ENCODE measurements at regions not wholly inside any gene's neighbourhood (a gene's known extent, or its start where the extent isn't known, plus 50 kb on each side); places are given as distances from the start of the nearest gene placed in this dataset.
"Not testable (repeated sequence)": the region's sequence is repeated elsewhere in the genome, so short reads cannot be mapped to it uniquely, and the experiment has no call there.

DNA sequence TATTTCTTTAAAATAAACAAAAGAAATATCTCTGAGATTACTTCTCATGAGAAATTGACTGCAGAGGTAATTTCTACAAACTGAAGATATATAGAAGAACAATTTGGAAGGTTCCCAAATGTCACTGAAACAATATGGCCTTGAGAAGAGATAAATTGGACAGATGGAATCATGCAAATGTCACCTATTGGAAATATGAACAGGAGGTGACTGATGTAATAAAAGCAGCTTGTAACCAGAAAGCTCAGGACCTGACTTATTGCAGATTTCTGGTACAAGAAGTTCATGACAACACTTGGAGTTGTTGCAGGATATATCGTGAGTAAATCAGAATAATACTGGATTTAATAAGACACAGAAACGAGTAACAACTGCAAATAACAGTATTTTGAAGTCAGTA, 93.3 kb upstream of the TRHDE start:
- Mint-ChIP-seq H3K4me1 (no peaks in the 10 kb centered on the region), H3K4me3 (no peak overlapping the region), H3K36me3 (no peaks in the 10 kb centered on the region), H3K27ac (no peak overlapping the region), H3K9me3 (peaks cover 0 to 1% (median 0%) of the 10 kb centered on the region in 9 donors), H3K27me3 (peaks cover 0 to 3% (median 0%) of the 10 kb centered on the region in 5 donors)
- POLR2A ChIA-PET: no interaction called here
- no peak for DNase-seq
- ATAC-seq: no peak

DNA sequence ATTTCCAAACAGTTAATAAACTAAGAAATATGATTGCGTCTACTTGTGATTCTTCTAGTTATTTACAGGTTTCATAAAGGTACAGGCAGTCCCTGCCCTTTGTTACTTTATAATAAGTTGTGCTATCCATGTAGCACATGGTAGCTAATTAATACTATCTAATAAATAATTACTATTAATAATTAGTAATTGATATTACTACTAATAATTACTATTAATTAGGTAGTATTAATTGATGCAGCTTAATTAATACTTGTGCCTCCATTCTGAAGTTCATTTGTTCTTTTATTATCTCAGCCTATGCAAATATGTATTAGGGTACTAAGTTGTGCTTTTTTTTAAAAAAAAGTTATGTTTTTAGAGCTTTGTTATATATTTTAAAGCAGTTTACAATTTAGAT, 92.3 kb upstream of the TRHDE start:
- H3K27me3 Mint-ChIP-seq: peaks cover 0 to 3% (median 0%) of the 10 kb centered on the region in 5 donors
- H3K4me3 Mint-ChIP-seq: no peak overlapping the region
- H3K27ac Mint-ChIP-seq: no peak overlapping the region
- no peaks in the 10 kb centered on the region for H3K36me3 Mint-ChIP-seq
- POLR2A ChIA-PET: no interaction called here
- no peaks in the 10 kb centered on the region for H3K4me1 Mint-ChIP-seq
- DNase-seq: no peak
- no peak for ATAC-seq
- H3K9me3 Mint-ChIP-seq: no peaks in the 10 kb centered on the region

DNA sequence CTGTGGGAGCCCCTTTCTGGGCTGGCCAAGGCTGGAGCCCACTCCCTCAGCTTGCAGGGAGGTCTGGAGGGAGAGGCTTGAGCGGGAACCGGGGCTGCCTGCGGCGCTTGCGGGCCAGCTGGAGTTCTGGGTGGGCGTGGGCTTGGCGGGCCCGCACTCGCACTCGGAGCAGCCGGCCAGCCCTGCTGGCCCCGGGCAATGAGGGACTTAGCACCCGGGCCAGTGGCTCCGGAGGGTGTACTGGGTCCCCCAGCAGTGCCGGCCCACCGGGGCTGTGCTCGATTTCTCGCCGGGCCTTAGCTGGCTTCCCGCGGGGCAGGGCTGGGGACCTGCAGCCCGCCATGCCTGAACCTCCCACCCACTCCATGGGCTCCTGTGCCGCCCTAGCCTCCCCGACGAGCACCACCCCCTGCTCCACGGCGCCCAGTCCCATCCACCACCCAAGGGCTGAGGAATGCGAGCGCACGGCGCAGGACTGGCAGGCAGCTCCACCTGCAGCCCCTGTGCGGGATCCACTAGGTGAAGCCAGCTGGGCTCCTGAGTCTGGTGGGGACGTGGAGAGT, 87.1 kb upstream of the TRHDE start:
- H3K27ac Mint-ChIP-seq, H3K9me3 Mint-ChIP-seq, H3K4me3 Mint-ChIP-seq, POLR2A ChIA-PET, H3K36me3 Mint-ChIP-seq, ATAC-seq, H3K4me1 Mint-ChIP-seq, H3K27me3 Mint-ChIP-seq, DNase-seq: not testable (repeated sequence)

DNA sequence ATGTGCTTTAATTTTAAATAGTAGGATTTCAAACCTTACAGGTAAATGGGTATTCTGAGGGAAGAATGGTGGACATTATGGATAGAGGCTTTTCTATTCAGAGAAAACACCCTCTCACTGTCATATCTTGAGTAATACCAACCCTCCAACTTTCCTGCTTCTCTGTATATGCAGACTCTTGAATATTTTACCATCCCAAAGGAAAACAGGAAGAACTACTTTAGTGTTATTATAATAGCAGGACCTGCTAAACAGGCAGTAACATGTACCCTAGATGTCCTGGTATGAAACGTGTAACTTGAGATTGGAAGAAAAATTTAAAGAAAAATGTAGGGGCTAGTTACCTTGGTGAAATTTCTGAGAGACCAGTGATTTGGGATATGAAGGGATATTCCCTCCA, 82.9 kb upstream of the TRHDE start:
- Mint-ChIP-seq H3K27ac (no peak overlapping the region), H3K4me1 (no peaks in the 10 kb centered on the region), H3K27me3 (peaks cover 0 to 8% (median 2%) of the 10 kb centered on the region in 5 donors), H3K4me3 (no peak overlapping the region), H3K36me3 (no peaks in the 10 kb centered on the region), H3K9me3 (no peaks in the 10 kb centered on the region)
- DNase-seq (no peak), ATAC-seq (no peak)
- POLR2A ChIA-PET: no interaction called here

DNA sequence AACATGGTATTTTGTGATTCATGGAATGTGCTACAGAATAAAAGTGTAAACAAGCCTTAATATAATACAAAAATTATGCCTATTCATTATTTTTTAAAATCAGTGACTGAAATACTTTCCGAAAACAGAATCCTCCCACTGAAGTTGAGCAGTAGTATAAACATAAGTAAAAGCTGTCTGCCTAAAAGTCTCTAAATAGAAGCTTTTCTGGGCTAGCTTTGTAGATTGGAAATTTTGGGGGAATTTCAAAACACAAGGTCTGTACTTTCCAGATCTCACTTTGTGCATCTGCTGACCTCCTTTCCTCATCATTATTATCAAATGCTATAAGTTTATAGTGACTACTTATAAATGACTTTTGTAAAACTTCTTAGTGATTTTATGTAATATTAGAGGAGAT, 80.4 kb upstream of the TRHDE start:
- H3K4me3 Mint-ChIP-seq: no peak overlapping the region

DNA sequence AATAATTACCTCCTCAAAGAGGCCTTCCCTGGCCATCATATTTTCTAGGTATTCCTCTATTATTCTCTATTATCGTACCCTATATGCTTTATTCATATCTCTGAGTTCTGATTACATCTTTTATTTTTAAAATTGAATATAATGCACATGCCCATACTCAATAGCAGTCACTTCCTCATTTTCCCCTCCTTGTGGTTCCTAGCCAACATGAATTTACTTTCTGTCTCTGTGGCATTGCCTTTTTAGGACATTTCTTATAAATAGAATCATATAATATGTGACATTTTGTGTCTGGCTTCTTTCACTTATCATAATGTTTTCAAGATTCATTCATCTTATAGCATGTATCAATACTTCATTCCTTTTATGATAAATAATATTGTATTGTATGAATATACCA, 74.4 kb upstream of the TRHDE start:
- Mint-ChIP-seq H3K36me3 (no peaks in the 10 kb centered on the region), H3K27ac (no peak overlapping the region), H3K9me3 (peaks cover 0 to 18% (median 6%) of the 10 kb centered on the region in 9 donors), H3K4me1 (no peaks in the 10 kb centered on the region), H3K27me3 (peaks cover 0 to 10% (median 0%) of the 10 kb centered on the region in 5 donors), H3K4me3 (no peak overlapping the region)
- POLR2A ChIA-PET: no interaction called here
- ATAC-seq (no peak), DNase-seq (no peak)

More for the DNA sequence above, 80.4 kb upstream of the TRHDE start:
- Mint-ChIP-seq H3K27ac (no peak overlapping the region), H3K4me1 (no peaks in the 10 kb centered on the region), H3K36me3 (no peaks in the 10 kb centered on the region), H3K9me3 (peaks cover 0 to 7% (median 3%) of the 10 kb centered on the region in 9 donors), H3K27me3 (peaks cover 0 to 8% (median 0%) of the 10 kb centered on the region in 5 donors)
- POLR2A ChIA-PET: no interaction called here
- DNase-seq (no peak), ATAC-seq (no peak)

DNA sequence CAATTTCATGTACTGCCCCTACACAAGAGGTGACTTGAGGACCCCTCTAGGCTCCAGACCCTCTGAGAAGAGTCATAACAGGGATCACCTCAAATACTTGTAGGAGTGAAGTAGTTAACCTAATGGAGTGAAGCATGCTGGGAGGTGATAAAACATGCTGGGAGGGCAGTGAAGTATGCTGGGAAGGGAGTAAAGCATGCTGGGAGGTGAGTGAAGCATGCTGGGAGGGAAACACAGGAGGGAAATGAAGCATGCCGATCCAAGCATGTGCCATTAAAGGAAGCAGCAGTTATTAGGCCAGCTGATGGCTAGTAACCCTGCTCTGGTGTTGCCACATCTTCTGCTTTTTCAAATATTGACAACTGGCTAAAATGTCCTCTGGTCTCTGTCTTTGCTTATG, 70.7 kb upstream of the TRHDE start:
- POLR2A ChIA-PET: no interaction called here
- Mint-ChIP-seq H3K4me3 (no peak overlapping the region), H3K4me1 (no peaks in the 10 kb centered on the region), H3K27ac (no peak overlapping the region), H3K27me3 (peaks cover 0 to 10% (median 0%) of the 10 kb centered on the region in 5 donors), H3K36me3 (no peaks in the 10 kb centered on the region), H3K9me3 (peaks cover 0 to 17% (median 3%) of the 10 kb centered on the region in 9 donors)
- ATAC-seq (no peak), DNase-seq (no peak)

DNA sequence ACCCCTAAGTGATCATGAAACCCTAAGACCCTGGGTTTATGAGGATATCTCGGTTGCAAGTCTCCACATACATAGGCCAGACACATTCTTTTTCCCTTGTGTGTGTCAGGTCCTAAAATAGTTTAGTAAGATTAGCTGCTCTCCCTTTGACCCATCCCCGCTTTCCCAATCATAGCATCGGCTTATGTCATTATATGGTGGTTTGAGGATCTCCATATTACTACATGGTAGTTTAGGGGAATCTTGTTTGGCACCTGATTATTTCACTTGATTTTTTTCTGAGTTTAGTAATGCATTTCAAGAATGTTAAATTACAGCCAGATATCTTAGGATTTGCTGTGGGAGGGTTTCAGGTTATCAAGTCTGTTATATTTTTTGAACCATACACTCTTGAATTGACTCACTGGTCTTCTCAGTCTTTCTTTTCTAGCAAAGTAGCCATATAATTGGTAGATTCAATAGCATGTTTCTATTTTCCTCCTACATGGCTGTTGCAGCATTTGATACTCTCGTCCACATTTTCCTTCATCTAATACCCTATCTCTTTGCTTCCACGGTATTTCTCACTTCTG, 68.3 kb upstream of the TRHDE start:
- DNase-seq: no peak
- Mint-ChIP-seq H3K4me1 (no peaks in the 10 kb centered on the region), H3K36me3 (no peaks in the 10 kb centered on the region), H3K27me3 (peaks cover 0 to 6% (median 0%) of the 10 kb centered on the region in 5 donors), H3K4me3 (no peak overlapping the region), H3K27ac (no peak overlapping the region), H3K9me3 (peaks cover 0 to 10% (median 2%) of the 10 kb centered on the region in 9 donors)
- ATAC-seq: no peak
- POLR2A ChIA-PET: no interaction called here

DNA sequence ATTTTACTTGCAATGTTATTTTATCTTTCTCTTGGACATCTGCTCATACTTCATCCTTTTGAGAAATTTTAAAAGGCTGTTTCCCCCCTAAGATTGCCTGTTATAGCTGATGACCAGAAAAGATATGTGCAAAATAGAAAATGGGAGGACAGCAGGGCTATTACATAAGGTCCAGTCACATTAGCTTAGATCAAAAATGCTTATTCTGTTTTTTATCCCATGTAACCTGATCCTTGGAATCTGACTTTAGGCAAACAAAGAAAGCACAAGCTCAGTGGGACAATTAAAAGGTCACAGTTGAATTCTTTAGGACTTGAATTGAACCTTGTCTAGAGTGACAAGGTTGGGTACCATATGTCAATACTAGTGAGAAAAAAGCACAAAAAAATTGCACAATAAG, 65.1 kb upstream of the TRHDE start:
- ATAC-seq: no peak

DNA sequence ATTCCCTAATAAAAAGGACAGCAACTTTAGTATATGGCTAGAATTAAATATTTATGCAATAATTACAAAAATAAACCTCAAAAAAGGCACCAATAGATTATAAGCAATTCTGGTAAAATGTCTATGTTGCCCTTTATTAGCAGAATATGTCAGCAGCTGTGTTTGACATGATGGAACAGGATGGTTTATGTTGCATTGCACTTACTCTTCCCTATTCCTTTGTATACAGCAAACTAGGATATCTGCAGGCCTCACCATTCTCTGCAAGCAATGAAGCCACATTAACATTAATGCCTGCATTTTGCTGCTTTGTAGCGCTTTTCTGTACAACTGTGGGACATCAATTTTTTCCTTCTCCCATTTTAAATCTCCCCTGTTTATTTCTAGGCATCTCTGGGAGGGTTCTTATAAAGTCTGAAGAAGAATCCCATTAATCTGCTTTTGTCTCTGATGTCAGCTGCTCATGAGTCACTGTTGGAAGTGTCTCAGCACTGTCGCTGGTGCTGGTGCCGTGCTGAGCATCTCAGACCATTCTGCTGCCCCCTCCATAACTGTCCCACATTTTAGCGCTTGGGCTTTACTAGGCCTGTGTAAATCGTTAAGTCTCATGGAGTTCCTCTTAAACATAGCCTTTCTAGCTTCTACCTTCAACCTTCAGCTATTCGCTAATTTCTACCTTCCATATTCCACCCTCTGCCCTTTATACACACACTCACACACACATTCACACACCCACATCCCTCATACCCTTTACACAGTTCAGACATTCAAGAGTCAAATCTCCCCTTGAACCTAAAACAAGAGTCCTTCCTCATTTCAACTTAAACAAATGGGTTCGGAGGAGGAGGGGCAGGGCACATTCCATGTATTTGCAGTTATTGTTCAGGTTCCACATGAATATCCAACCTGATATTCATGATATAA, 64.4 kb upstream of the TRHDE start:
- H3K9me3 Mint-ChIP-seq: peaks cover 0 to 2% (median 0%) of the 10 kb centered on the region in 9 donors
- no peaks in the 10 kb centered on the region for H3K4me1 Mint-ChIP-seq

More for the DNA sequence above, 65.1 kb upstream of the TRHDE start:
- Mint-ChIP-seq H3K27me3 (peaks cover 0 to 9% (median 0%) of the 10 kb centered on the region in 5 donors), H3K4me1 (no peaks in the 10 kb centered on the region), H3K4me3 (no peak overlapping the region), H3K9me3 (peaks cover 0 to 2% (median 0%) of the 10 kb centered on the region in 9 donors), H3K27ac (no peak overlapping the region), H3K36me3 (no peaks in the 10 kb centered on the region)
- POLR2A ChIA-PET: no interaction called here
- DNase-seq: no peak

DNA sequence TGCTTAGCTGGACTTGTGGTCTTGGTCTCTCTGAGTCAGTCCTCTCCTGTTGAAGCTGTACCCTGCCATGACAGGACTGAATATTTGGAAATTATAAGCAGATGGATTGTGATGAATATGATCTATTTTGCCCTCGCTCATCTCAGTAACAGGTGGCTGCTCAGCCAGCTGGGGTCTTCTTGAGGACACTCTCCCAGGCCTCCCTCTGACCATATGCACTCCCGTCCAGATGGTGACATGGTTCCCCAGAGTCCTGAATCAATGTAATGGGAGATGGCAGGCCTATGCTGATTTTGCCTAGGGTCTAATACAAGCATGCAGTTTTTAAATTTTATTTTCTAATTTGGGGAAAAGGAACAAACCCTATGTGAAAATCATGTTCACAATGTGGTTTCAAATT, 63.1 kb upstream of the TRHDE start:
- Mint-ChIP-seq H3K4me3 (no peak overlapping the region), H3K27me3 (peaks cover 0 to 9% (median 0%) of the 10 kb centered on the region in 5 donors), H3K4me1 (no peaks in the 10 kb centered on the region), H3K9me3 (peaks cover 0 to 2% (median 0%) of the 10 kb centered on the region in 9 donors), H3K36me3 (no peaks in the 10 kb centered on the region), H3K27ac (no peak overlapping the region)
- ATAC-seq: no peak
- DNase-seq: no peak
- POLR2A ChIA-PET: no interaction called here

More for the DNA sequence above, 64.4 kb upstream of the TRHDE start:
- Mint-ChIP-seq H3K36me3 (no peaks in the 10 kb centered on the region), H3K27ac (no peak overlapping the region), H3K4me3 (no peak overlapping the region), H3K27me3 (peaks cover 0 to 9% (median 0%) of the 10 kb centered on the region in 5 donors)
- DNase-seq: no peak
- POLR2A ChIA-PET: no interaction called here
- no peak for ATAC-seq

DNA sequence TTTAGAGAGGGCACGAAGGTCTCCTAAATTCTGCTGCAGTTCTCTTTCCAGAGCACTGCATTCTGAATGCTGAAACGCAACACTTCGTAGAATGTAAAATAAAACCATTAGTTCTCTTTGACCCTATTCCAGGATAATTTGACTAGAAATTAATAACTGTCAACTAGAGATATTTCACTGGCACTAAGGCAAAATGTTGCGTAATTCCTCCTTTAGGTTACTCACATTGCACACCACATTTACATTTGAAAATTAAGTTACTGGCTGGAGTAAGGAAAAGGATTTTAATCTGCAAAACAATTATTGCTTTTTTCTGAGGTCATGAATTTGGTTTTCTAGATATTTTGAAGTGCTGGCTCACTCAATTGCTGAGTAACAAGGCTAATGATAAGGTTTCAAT, 58.0 kb upstream of the TRHDE start:
- no peak overlapping the region for H3K4me3 Mint-ChIP-seq
- ATAC-seq: no peak
- H3K27me3 Mint-ChIP-seq: peaks cover 0 to 2% (median 0%) of the 10 kb centered on the region in 5 donors
- no peaks in the 10 kb centered on the region for H3K36me3 Mint-ChIP-seq
- peaks cover 0 to 4% (median 0%) of the 10 kb centered on the region in 9 donors for H3K9me3 Mint-ChIP-seq
- no peak for DNase-seq
- no peaks in the 10 kb centered on the region for H3K4me1 Mint-ChIP-seq
- H3K27ac Mint-ChIP-seq: no peak overlapping the region
- POLR2A ChIA-PET: no interaction called here

DNA sequence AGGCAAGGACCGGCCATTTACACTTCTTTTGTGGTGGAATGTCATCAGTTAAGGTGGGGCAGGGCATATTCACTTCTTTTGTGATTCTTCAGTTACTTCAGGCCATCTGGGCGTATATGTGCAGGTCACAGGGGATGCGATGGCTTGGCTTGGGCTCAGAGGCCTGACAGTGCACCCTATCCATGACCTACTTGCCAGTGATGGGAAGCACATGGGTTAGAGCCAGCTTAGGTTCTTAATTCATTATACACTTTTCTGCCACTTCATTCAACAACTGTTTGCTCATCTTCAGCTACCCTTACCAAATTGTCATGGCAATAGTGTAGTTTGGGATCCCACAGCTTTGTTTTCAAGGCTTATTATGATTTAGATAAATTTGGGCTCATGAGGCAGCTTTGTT, 56.9 kb upstream of the TRHDE start:
- H3K9me3 Mint-ChIP-seq, H3K36me3 Mint-ChIP-seq, H3K4me1 Mint-ChIP-seq, ATAC-seq, DNase-seq, H3K4me3 Mint-ChIP-seq, H3K27me3 Mint-ChIP-seq, H3K27ac Mint-ChIP-seq, POLR2A ChIA-PET: not testable (repeated sequence)

Data from naive thymus-derived CD8-positive, alpha-beta T cell (primary cell).